H54 (cell line): ENCODE measurements at regions not wholly inside any gene's neighbourhood (a gene's known extent, or its start where the extent isn't known, plus 50 kb on each side); places are given as distances from the start of the nearest gene placed in this dataset.
"Not testable (repeated sequence)": the region's sequence is repeated elsewhere in the genome, so short reads cannot be mapped to it uniquely, and the experiment has no call there.

Experiments
- DNase-seq: peaks from one replicate; pipeline ENCODE4 v3.0.0; 2011; ENCODE audit warnings: low spot score, mixed read lengths; ENCODE audit not compliant: insufficient read length
- FAIRE-seq: peaks from 3 replicates; lab custom pipeline; 2011; peaks lifted over from hg19 to GRCh38; lab: Jason Lieb, UNC
- POLR2A ChIP-seq: IDR thresholded peaks from 2 replicates; pipeline ENCODE4 v1.6.1; 2011; ENCODE audit warnings: low read depth, mild to moderate bottlenecking, low read length

- no peak for FAIRE-seq
- no peak for TF ChIP-seq POLR2A
- DNase-seq = no peak
Measured at GRCh38 chr15:39411102-39411989, 169.5 kb upstream of the THBS1 start.

GRCh38 chr15:39413558-39413957, 167.3 kb upstream of the THBS1 start:
- no peak for FAIRE-seq
- no peak for TF ChIP-seq POLR2A

GRCh38 chr15:39414201-39414600, 166.7 kb upstream of the THBS1 start:
- DNase-seq = no peak
- TF ChIP-seq POLR2A = no peak
- no peak for FAIRE-seq

More at GRCh38 chr15:39413558-39413957, 167.3 kb upstream of the THBS1 start:
- DNase-seq = no peak

- TF ChIP-seq POLR2A = no peak
- no peak for FAIRE-seq
Measured at GRCh38 chr15:39415634-39416033, 165.2 kb upstream of the THBS1 start.

GRCh38 chr15:39416258-39416657, 164.6 kb upstream of the THBS1 start:
- DNase-seq (no peak), FAIRE-seq (no peak)
- no peak for TF ChIP-seq POLR2A

More at GRCh38 chr15:39415634-39416033, 165.2 kb upstream of the THBS1 start:
- DNase-seq = no peak

GRCh38 chr15:39417366-39418134, 163.3 kb upstream of the THBS1 start:
- FAIRE-seq = no peak
- DNase-seq = no peak
- no peak for TF ChIP-seq POLR2A

GRCh38 chr15:39419651-39420050, 161.2 kb upstream of the THBS1 start:
- TF ChIP-seq POLR2A = no peak
- FAIRE-seq (no peak), DNase-seq (no peak)

- not testable (repeated sequence) for DNase-seq, FAIRE-seq
Measured at GRCh38 chr15:39420123-39420852, 160.6 kb upstream of the THBS1 start.

GRCh38 chr15:39420853-39421192, 160.1 kb upstream of the THBS1 start:
- not testable (repeated sequence) for DNase-seq, FAIRE-seq

- TF ChIP-seq POLR2A = no peak
- FAIRE-seq (no peak), DNase-seq (peak; percentile 12)
Measured at GRCh38 chr15:39426552-39427532, 154.0 kb upstream of the THBS1 start.

- FAIRE-seq = no peak
- TF ChIP-seq POLR2A = no peak
- no peak for DNase-seq
Measured at GRCh38 chr15:39427705-39428104, 153.2 kb upstream of the THBS1 start.

- DNase-seq (peak; percentile 7), FAIRE-seq (no peak)
- TF ChIP-seq POLR2A = no peak
Measured at GRCh38 chr15:39429898-39430357, 151.0 kb upstream of the THBS1 start.

GRCh38 chr15:39430389-39430788, 150.5 kb upstream of the THBS1 start:
- DNase-seq (no peak), FAIRE-seq (no peak)
- no peak for TF ChIP-seq POLR2A
